ENCODE measurements at regions not wholly inside any gene's neighbourhood (a gene's known extent, or its start where the extent isn't known, plus 50 kb on each side); places are given as distances from the start of the nearest gene placed in this dataset.

GRCh38 chr11:113568566-113568965, 93.4 kb upstream of the DRD2 start:
- no peak overlapping the region for H3K4me3 ChIP-seq (ENCODE audit: low read depth, low read length)
- DNase-seq (ENCODE audit: low read depth): no peak
- no peak for TF ChIP-seq CTCF (conservative IDR thresholded peaks at IDR 0.05; ENCODE audit: low read depth, low read length)

GRCh38 chr11:113567867-113568544, 92.8 kb upstream of the DRD2 start:
- H3K4me3 ChIP-seq (ENCODE audit: low read depth, low read length): no peak overlapping the region
- DNase-seq (ENCODE audit: low read depth): no peak
- no peak for TF ChIP-seq CTCF (conservative IDR thresholded peaks at IDR 0.05; ENCODE audit: low read depth, low read length)

GRCh38 chr11:113567097-113567496, 91.9 kb upstream of the DRD2 start:
- DNase-seq (ENCODE audit: low read depth): no peak
- TF ChIP-seq CTCF (conservative IDR thresholded peaks at IDR 0.05; ENCODE audit: low read depth, low read length): no peak
- H3K4me3 ChIP-seq (ENCODE audit: low read depth, low read length): no peak overlapping the region

GRCh38 chr11:113564527-113565130, 89.4 kb upstream of the DRD2 start:
- no peak overlapping the region for H3K4me3 ChIP-seq (ENCODE audit: low read depth, low read length)
- DNase-seq (ENCODE audit: low read depth): no peak
- no peak for TF ChIP-seq CTCF (conservative IDR thresholded peaks at IDR 0.05; ENCODE audit: low read depth, low read length)

GRCh38 chr11:113563766-113564526, 88.7 kb upstream of the DRD2 start:
- no peak overlapping the region for H3K4me3 ChIP-seq (ENCODE audit: low read depth, low read length)
- DNase-seq (ENCODE audit: low read depth): no peak

GRCh38 chr11:113562981-113563461, 87.8 kb upstream of the DRD2 start:
- DNase-seq (ENCODE audit: low read depth): no peak
- no peak overlapping the region for H3K4me3 ChIP-seq (ENCODE audit: low read depth, low read length)

More at GRCh38 chr11:113563766-113564526, 88.7 kb upstream of the DRD2 start:
- TF ChIP-seq CTCF (conservative IDR thresholded peaks at IDR 0.05; ENCODE audit: low read depth, low read length): no peak

More at GRCh38 chr11:113562981-113563461, 87.8 kb upstream of the DRD2 start:
- TF ChIP-seq CTCF (conservative IDR thresholded peaks at IDR 0.05; ENCODE audit: low read depth, low read length): no peak
